Activated CD4-positive, CD25-positive, alpha-beta regulatory T cell treated with anti-CD3 and anti-CD28 coated beads, Interleukin-2, amount 50 U/mL, for 72 hours (primary cell): ENCODE measurements at regions not wholly inside any gene's neighbourhood (a gene's known extent, or its start where the extent isn't known, plus 50 kb on each side); places are given as distances from the start of the nearest gene placed in this dataset.

ENCODE experiments used
- DNase-seq: peaks from one replicate; pipeline ENCODE4 v3.0.0; 2021

DNA sequence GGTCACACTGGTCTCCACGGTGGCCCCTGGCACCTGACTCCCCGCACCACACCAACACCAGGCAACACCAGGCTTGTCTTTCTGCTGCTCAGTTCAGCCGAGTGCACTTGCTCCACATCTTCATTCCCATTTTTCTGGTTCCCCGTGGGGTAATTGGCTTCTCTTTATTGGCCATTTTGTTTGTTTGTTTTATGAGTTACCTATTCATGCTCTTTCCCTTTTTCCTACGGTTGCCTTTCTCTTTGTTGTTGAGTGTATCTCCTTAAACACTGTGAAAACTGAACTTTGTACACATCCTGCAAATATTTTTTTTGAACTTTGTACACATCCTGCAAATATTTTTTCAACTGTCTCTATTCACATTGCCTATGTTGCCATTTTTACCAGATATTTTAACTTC lies 834.0 kb downstream of the BRD1 start:
- no peak for DNase-seq

DNA sequence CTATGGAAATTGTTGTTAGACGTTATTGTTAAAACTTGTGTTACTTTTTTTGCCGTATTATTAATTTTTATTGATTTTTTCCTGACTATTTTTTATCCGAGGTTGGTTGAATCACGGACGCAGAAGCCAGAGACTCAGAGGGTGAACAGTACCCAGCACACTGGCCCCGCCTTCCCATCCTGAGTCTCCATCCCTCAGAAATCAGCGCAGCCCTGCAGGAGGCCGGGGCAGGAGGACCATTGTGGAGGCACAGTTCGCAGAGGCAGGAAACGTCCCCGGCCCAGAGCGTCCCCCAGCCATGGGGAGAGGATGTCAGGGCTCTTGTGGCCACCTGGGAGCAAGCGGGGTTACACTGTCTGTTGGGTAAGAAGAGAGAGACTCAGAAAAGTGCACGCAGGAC lies 843.0 kb downstream of the BRD1 start:
- no peak for DNase-seq

DNA sequence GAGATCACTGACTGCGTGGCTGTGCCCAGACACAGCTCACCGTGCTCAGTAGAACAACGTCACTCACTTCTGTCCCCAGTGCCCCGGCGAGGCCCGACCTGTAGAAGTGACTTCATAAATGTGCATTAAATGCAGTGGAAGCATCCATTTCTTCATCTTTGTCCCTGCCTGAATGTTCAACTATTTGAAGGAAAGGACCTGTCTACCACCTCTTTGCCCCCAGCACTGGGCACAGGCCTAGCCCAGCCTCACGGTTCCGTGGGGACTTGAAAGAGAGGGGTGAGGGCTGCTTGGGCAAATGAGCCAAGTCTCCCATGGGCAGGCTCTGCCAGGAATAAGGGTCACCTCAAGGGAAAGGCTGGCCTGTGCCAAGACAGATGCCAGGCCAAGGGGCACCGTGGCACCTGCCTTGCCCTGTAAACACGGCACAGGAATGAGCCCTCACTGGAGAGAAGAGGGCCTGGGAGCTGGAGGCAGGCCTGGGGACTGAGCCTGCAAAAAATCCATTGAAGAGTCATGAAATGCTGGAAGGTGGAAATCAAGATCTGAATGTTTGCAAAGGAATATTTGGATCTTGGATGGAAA lies 845.3 kb downstream of the BRD1 start:
- DNase-seq = no peak

- DNase-seq = no peak
These were observed 846.2 kb downstream of the BRD1 start for GRCh38 chr22:48981371-48982061.

DNA sequence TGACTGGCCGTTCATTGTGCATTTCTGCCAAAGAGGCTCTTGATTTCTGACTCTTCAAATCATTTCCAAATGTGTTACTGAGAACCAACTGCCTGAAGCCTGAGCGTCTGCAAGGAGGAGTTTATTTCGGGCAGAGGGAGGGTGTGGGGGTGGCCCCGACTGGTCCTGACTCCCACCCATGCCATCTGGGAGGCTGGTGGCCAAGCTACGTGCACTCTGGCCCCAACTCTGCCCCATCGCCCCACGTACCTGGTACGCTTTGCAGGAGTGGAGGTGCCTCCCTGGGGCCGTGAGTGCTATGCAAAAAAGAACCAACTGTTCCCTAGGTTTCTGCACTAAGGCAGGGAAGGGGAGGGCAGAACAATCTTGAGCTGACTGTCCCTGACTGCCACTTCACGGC lies 846.8 kb downstream of the BRD1 start:
- no peak for DNase-seq

- DNase-seq = no peak
These were observed 847.3 kb downstream of the BRD1 start for GRCh38 chr22:48980409-48980808.

GRCh38 chr22:48979482-48979881 lies 848.2 kb downstream of the BRD1 start:
- no peak for DNase-seq

GRCh38 chr22:48976556-48977535 lies 850.8 kb downstream of the BRD1 start:
- DNase-seq = no peak

GRCh38 chr22:48975886-48976285 lies 851.8 kb downstream of the BRD1 start:
- DNase-seq = no peak

- no peak for DNase-seq
These were observed 852.3 kb downstream of the BRD1 start for GRCh38 chr22:48975316-48975741.

- DNase-seq = no peak
These were observed 853.0 kb downstream of the BRD1 start for GRCh38 chr22:48974443-48975315.

- DNase-seq = no peak
These were observed 854.0 kb downstream of the BRD1 start for GRCh38 chr22:48973694-48974041.

- DNase-seq = no peak
These were observed 854.5 kb downstream of the BRD1 start for GRCh38 chr22:48972979-48973693.

DNA sequence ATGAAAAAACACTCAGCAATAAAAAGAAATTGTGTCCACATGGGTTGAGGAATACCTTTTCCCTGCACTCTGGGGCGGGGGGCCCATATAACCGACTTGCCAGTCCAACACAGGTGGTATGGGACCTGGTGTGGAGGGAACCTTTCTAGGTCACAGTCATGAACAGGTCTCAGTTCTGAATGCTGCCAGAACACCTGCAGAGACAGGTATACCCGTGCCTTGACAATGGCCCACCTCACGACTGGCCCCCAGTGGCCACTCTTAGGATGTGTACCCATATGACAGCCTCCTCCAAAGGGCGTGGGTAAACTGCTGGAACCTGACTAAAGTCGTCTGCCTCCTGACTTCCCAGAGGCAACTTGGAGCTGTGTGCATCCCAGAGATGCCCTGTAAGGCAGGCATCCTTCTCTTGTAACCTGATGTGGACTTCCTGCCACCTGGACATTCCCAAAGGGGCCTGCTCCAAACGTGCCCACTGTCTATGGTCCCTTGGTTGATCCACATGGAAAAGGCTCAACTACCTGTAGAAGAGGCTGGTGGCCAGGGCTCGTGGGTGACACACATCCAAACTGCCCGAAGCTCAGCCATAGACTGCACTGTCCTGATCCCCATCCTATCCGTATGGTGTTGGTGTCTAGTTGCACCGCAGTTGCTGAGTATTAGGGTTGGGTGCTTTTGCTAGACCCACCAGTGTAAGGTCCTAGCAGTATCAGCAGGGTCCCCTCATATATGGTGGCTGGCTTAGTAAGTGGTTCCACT lies 859.3 kb downstream of the BRD1 start:
- no peak for DNase-seq

DNA sequence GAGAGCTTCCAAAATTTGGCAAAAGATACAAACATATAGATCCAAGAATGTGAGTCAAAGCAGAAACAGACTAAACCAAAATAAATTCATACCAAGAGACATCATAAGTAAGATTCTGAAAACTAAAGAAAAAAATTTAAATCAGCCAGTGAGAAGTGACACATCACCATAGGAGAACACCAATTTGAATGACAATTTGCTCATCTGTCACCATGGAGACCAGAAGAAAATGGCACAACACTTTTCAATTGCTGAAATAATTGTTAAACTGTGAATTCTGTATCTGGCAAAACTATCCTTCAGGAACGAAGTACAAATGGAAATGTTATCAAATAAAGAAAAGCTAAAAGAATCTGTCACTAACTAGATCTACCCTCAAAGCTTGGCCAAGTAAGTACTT lies 864.3 kb downstream of the BRD1 start:
- DNase-seq = no peak

- no peak for DNase-seq
These were observed 866.0 kb downstream of the BRD1 start for GRCh38 chr22:48961705-48962104.

DNA sequence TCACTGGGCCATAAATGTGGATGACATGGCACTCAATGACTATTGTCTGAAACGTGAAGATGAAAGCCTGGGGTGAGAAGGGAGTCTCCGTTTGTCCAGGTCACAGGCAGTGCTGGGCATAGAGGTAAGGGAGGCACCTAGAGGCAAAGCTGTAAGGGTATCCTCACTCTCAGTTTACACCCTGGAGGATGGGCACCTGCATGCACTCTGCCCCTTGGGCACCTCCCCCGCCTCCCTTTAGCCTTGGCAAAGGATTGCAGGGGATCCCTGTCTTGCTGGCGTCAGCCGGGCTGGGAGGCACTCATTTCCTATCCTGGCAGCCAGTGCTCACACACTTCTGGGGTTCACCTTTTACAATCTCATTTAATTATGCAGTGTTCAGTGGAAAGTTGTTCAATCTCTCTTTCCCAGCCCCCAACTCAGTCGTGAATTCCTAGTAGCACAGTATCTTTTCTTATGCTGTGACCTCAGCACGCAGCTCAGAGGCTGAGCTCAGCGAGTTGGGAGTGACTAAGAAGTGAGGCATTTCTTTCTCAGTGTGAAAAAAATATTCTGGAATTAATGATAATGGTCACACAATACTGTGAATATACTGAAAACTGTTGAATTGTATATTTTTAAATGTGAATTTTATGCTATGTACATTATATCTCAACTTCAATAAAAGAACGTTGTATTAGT lies 866.6 kb downstream of the BRD1 start:
- DNase-seq = no peak

DNA sequence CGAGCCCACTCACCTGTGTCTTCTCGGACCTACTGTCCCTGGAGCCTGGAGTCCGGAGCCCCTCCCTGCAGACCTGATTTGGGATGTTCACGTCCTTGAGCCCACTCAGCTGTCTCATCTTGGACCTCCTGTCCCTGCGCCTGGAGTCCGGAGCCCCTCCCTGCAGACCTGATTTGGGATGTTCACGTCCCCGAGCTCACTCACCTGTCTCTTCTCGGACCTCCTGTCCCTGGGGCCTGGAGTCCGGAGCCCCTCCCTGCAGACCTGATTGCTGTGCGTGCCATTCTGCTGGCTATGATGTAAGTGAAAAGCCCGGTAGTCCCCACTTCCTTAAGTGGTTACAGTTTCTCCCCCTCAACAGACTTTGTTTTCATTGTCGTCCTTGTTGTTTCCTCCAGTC lies 867.1 kb downstream of the BRD1 start:
- no peak for DNase-seq

GRCh38 chr22:48959496-48959895 lies 868.2 kb downstream of the BRD1 start:
- no peak for DNase-seq

- DNase-seq = no peak
These were observed 869.7 kb downstream of the BRD1 start for GRCh38 chr22:48957987-48958321.
